GM21515 (cell line): ENCODE measurements at regions not wholly inside any gene's neighbourhood (a gene's known extent, or its start where the extent isn't known, plus 50 kb on each side); places are given as distances from the start of the nearest gene placed in this dataset.

Experiments used
- ATAC-seq: cut with Tn5 transposase; IDR thresholded peaks from one replicate; pipeline ENCODE4 v1.9.1; 2021; ENCODE audit not compliant: unreplicated experiment

DNA sequence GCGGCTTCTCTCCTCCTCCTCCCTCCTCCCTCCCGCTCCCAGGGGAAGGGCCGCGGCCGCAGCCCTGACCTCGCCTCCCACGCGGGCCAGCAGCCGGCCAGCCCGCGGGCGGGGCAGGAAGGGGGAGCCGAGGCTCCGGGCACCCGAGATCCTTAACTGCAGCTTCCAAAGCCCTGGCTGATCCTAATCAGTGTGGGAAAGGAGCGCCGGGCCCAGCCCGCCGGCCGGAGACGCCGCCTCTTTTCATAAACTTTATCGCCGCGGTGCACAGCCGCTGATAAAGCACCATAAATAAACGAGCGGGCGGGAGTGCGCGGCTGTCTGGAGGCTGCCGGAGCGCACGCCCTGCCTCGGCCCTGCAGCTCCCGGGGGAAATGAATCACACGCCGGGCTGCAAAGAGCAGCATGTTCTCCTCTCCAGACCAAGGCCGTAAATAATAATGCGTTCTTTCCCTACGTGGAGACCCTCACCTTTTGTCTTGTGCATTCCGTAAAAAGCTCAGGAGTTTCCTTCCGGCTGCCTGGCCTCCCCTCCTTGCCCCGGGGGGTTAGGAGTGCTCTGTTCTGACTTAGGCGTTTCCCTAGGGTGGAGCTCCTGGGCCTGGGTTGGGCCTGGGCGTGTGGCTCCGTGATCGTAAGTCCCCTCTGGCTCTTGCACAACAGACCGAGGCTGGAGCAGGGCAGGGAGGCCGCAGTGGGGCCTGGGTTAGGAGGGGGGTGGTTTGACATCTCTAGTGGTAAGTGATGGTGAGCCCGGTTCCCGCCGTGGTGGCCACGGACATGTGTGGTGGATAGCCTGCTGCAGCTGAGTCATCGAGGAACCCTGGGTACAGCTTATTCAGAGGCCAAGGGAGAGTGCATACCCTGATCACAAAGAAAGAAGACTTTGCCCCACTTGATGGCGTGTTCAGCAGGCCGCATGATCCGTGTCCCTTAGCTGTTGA is 132.6 kb upstream of the HES1 start:
- ATAC-seq = peak; percentile 78

DNA sequence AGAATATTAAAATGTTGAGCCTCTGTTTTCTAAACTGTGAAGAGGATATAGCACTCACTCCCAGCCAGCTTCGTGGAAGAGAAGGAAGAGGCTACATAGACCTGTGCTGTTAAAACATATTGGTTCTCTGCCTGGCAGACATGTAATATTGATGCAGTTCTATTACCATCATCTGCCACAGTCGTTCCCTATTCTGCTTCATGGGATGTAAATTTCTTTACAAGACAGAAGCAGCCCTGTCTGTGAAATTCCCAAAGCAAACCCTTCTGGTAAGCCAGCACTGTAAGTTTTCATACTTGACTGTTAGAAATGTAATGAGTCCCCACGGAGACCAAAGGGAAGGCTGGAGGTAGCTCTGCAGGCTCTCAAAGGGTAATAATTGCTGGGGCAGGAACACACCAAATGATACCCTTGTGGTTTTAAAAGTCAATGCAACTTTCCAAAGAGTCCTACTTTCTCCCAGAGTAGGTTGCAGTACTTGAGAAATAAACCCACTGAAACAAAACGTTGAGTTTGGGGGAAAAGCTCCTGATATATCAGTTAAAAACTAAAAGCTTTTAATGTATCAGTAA is 129.9 kb upstream of the HES1 start:
- no peak for ATAC-seq

DNA sequence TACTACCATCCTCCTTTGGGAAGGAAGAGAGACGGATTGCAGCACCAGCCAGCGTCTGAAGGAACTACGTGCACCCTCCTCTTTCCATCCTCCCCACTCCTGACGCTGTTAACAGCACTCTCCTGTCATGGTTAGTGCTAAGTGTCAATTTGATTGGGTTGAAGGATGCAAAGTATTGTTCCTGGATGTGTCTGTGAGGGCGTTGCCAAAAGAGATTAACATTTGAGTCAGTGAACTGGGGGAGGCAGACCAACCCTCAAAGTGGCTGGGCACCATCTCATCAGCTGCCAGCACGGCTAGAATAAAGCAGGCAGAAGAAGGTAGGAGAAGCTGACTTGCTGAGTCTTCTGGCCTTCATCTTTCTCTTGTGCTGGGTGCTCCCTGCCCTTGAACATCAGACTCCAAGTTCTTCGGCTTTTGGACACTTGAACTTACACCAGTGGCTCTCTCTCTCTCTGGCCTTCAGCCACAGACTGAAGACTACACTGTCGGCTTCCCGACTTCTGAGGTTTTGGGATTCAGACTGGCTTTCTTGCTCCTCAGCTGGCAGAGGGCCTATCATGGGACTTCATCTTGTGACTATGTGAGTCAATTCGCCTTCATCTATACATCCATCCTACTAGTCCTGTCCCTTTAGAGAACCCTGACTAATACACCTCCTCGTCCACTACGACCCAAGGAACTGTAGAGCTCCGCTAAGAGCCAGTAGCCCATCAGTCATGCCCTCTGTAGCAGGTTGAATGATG is 128.2 kb upstream of the HES1 start:
- no peak for ATAC-seq

DNA sequence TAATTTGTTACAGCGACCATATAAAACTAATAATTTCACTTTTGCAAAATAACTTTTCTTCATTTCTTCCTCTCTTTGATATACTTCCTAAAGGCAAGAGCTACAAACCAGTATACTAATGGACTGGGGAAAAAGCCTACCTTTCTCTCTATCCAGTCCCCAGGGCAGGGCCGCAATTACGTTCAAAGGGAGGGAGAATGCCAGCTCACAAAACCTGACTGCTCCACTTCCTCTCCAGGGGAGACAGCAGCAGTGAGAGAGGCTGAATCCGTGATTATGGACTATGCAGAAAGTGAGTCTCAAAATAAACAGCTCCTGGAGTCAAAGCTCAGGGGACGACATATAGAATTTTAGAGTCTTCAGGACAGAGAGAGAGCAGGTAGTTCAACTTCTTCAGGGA is 126.9 kb upstream of the HES1 start:
- ATAC-seq = no peak

DNA sequence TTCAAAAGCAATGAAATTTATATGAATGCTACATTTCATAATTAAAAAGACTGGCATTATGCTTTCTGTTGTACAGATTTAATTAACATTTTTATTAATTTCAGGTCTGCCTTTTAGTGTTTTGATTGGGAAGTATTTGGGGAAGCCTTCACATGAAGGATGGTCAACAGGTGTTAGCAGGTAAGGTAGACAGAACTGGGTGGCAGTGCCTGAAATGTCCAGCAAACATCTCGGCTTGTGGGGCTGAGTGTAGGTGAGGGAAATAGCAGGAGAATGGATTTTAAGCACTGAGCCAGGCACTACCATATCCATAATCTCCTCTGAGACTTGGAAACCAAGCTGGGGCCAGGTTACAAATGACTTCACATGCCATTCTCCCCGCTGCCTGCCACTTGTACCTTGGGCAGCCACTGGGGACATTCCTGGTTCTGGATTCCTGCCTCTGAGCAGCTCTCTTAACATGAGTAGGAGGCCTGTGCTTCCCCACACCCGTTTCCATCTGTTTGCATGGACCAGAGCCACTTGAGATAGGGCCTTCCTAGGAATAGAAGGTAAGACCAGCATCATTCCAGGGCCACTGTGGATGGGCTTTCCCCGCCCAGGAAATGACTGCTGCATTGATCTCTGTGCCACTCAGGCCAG is 125.9 kb upstream of the HES1 start:
- ATAC-seq = no peak

DNA sequence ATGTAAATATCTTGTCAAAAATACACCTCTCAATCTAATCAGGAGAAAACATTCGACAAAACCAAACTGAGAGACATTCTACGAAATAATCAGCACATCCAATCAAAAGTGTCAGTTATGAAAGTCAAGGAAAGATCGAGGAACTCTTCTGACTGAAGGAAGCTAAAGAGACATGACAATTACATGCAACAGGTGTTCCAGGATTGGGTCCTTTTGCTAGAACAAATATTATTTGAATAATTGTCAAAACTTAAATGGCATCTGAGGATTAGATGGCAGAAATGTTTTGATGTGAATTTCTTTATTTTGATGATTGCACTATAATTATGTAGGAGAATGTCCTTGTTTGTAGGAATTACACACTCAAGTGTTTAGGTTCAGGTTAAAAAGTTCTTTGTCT is 124.1 kb upstream of the HES1 start:
- no peak for ATAC-seq

DNA sequence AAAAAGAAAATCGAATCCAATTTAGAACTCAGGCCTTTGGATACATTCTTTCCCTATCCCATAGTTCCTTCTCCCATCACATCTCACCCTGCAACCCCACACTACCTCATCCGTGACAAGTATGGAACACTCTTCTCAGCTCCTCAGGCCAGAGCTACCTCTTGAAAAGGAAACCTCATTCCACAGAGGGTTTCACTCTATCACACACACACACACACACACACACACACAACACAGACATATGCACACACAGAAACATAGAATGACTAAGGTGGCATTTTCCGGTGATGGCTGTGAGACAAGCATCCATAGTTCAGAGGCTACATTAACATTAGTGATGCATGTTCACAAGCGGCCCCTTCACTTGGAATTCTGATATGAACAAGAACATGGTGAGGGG is 122.0 kb upstream of the HES1 start:
- no peak for ATAC-seq

DNA sequence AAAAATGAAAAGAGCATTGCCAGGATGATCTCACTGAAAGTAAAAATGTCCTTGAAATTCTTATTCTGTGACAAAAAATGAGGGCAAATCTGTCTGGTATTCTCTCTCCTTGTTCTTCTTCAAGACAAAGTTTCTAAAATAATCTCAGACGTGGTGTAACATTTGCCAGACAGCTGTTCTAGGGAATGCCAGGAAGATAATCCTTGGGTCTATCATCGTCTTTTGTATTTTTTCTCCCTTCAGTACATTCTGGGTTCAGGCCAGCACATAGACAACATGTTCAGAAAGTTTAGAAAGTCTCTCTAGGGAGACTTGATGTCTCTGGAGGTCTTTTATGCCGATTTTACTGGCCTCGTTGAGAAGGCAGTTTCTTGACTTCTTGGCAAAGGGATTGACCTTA is 121.2 kb upstream of the HES1 start:
- ATAC-seq = no peak

DNA sequence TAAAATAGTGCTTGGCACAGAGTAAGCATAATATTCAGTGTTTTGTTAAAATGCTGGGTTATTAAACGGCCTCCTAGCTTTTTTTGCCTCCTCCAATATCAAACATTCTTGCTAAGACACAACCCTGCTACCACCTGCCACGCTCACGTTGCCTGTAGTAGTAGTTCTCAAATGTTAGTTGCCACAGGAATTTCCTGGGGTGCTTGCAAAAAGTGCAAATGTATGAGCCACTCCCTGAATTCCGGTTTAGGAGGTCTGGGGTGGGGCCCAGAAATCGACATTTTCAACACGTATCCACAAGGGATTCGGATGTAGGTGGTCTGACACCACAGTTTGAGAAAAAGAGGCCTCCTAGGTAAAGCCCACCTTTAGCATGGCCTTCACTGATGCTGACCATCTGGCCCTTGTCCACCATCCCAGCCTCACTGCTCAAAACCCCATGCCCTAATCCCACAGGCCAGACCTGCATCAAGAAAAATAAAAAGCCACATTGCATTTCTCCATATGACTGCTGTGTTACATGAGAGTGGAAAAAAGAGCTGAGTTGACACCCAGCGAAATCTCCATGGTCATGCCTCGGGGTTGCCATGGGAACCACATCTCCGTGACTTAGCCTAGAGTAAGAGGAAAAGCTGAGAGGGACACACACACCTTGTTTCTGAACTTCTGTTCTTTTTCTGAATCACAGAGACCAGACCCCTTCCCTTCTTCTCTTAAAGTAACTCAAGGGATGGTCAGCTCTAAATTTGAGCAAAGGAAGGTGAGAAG is 116.4 kb upstream of the HES1 start:
- ATAC-seq = no peak

DNA sequence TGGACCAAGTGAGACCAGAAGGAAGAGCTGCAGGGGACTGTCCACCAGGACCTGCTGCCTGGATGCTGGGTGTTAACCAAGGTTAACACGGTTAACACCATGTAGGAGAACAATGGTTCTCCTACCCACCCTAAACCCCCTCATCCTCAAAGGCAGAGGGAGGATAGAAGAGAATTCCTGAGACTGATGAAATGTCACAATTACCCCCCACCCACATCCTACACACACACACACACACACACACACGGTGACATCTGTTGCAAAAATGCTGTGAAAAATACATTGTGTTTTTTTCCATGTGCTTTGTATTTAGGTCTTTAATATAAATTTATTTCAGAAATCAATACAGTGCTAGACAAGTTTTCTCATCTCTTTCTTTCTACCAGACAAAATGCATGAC is 113.9 kb upstream of the HES1 start:
- ATAC-seq = no peak

DNA sequence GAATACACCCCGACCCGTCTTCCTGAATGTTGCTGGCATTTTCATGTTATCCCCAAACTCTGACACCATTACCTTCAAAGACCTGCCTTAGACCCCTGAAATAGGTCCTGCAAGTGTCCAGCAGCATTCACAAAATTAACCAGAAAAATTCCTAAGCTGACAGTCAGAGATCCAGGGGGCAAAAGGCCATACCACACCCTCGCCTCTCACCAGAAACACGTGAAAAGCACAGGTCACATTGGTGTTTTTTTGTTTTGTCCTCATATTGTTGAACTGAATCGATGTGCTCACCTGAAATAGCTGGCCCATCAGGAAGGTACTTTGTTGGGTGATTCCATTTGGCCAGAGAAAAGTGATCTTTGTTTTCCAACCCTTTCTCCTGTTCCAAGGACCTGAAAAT is 113.1 kb upstream of the HES1 start:
- no peak for ATAC-seq

DNA sequence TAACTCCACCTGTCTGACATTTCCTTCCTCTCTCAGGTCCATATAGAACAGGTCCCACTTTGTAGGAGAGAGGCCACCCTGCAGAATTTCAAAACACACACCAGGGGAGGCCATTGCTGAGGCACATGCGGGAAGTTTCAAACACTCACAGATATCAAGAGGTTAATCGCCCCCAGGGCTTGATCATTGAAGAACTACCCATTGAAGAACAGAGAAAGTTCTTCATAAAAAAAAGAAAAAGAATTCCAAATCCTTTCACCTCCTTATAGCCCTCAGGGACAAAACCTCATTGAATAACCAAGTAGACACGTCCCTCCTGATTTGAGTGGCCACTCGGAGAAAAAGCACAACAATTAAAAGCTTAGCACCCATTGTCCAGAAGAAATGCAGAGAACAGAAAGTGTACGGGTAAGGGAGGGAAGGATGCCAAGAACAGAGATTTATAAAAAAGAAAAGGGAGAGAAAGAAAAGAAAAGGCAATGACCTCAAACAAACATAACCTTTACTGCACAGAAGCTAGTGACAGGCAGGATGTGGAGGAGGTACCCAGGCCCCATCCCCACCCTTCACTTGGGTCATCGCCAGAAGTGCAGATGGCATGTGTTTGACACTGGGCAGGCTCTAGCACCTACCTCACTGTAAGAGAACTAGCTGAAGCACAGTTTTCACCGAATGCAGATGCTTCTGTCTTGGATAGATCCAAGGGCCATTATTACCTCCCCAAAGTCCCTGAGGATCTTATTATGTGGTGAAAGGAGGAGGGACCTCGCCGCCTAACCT is 112.3 kb upstream of the HES1 start:
- ATAC-seq = no peak

DNA sequence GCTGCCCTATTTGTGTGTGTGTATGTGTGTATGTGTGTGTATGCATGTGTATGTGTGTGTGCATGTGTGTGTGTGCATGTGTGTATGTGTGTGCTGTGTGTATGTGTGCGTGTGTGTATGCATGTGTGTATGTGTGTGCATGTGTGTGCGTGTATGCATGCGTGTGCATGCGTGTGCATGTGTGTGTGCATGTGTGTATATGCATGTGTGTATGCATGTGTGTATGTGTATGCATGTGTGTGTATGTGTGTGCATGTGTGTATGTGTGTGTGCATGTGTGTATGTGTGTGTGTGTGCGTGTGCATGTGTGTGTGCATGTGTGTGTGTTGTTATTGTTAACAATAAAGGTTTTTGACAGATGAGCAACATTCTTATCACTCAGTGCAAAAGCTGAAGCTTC is 110.8 kb upstream of the HES1 start:
- no peak for ATAC-seq

DNA sequence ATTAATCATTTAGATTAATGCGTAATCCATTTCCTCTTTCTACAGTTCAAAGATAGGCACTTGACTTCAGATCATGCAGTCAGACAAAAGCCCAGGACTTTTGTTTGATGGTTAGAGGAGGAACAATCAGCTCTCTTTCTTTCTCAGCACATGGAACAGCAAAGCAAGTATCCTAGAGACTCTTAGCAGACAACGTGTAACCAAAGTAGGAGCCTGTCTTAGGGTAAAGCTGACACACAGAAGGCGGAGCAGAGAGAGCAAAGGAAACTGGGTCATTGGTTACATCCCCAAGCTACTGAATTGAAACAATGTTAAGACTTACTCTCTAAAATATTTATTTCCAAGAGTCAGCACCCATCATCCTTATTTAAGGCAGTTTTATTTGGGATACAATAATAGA is 110.0 kb upstream of the HES1 start:
- ATAC-seq = no peak

DNA sequence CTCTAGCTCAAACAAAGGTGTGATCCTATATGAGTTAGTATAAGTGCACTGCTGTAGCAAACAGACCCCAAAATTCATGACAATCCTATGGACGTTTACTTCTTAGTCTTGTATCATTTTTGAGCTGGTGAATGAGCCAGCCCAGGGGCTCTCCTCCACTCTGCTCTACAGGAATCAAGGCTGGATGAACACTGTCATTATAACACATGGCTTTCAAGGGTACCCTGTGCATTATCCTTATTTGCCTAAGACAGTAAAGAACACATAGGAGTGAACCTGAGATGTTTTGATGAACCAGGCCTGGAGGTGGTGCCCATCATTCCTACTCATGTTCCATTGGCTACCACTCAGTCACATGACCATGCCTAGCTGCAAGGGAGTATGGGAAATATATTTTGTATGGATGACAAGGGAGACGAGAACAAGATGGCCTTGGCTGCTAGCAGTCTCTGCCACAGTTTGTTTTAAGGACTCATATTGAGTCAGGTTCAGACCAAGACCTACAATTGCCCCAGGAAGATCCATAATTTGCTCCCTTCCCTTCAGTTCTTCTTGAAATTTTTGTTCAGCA is 107.4 kb upstream of the HES1 start:
- ATAC-seq = no peak

DNA sequence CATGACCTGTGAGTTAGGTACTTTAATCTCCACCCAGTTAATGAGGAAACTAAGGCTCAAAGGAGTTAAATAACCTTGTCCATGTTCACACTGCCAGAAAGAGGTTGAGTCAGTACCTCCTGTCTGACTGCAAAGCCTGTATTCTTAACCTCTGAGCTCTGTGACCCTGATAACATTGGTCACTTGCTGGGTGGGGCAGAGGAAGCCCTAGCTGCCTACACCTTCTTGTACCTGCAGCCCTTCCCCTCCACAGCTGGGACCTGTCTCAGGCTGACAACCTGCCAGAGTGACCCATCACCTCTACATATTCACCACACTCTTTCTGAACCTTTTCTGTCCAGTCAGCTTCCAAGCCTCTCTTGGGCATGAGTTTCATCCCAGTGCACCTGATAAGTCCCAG is 106.1 kb upstream of the HES1 start:
- ATAC-seq = no peak

DNA sequence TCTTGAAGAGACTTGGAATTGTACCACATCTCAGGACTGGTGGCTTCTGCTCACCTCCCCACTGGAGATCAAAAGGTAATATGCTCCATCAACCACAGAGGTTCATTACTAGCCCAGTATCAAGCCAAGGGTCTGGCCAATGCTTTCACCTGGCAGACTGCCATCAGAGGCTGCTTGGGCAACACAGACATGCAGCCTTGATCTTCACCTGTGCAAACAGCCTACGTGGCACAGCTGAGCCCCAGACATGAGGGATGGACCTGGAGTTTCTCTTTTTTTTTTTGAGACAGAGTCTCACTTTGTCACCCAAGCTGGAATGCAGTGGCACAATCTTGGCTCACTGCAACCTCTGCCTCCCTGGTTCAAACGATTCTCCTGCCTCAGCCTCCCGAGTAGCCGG is 105.6 kb upstream of the HES1 start:
- ATAC-seq = no peak

DNA sequence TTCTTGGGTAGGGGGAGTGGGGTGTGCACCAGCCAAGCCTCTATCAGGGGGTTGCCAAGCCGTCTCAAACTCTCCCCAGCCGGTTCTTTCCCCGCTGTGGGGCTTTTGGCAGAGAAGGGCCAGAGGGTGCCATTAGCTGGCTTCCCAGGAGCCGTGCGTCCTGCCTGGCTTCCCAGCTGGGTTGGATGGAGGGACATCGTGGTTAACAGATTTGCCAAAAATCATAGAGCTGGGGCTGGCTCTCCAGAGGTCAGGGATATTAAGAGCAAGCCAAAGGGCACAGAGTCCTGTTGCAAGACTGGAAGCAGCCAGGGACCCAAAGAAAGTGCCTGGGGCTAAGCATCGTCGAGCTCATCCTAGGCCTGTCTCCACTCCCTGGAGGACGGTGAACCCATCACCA is 104.6 kb upstream of the HES1 start:
- no peak for ATAC-seq

DNA sequence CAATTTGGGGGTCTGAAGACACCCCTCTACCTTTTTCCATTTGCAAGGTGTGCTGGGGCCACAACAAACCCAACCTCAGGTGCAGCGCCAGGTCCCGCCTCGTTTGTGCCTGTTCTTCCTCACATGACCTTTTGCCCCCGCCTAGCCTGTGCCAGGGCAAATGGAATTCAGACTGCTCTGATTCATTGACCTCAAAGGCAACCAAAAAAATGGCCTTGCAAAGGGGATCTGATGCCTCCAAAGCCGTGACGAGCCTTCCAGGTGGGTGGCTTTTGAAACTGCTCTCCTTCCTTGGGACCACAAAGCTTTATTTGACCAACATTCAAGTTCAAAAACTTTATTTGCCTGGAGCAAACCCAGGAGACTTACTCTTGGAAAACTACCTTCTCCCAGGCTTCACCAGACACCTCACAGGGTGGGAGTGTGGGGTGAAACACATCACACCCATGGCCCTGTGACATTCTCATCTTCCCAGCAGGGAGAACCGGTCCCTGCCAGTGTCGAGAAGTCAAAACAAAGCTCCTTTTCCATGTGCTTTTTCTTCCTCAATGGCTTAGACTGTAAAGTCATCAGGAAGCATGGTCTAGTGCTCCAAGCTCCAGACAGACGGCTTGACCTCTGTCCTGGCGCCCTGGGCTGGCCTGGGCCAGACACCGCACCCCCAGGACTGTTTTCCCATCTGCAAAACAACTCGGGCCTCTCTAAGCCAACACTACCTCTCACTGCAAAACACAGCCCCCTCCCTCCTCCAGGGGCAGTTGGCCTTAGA is 103.9 kb upstream of the HES1 start:
- no peak for ATAC-seq
